GM18498 (cell line): ENCODE measurements at regions not wholly inside any gene's neighbourhood (a gene's known extent, or its start where the extent isn't known, plus 50 kb on each side); places are given as distances from the start of the nearest gene placed in this dataset.

Experiments
- ATAC-seq: cut with Tn5 transposase; IDR thresholded peaks from one replicate; pipeline ENCODE4 v1.9.1; 2021; ENCODE audit warnings: mild to moderate bottlenecking, moderate library complexity; ENCODE audit not compliant: unreplicated experiment

- ATAC-seq: no peak
Measured at GRCh38 chr20:9920866-9921265, 82.0 kb upstream of the PAK5 start.

- peak; percentile 84 for ATAC-seq
Measured at GRCh38 chr20:9919271-9920014, 80.6 kb upstream of the PAK5 start.

DNA sequence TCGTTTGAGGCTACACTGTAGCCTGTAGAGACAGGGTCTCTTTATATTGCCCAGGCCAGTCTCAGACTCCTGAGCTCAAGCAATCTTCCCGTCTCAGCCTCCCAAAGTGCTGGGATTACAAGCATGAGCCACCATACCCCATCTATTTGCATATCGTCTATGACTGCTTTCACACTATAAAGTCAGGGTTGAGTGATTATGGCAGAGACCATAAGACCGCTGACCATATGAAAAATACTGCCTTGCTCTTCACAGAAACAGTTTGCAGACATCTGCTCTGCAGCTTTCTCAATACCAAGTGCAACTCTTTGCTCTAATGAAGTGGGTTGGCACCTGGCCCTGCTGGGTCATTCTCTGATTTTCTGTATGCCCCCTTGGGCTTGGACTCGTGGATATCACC, 79.5 kb upstream of the PAK5 start:
- no peak for ATAC-seq

DNA sequence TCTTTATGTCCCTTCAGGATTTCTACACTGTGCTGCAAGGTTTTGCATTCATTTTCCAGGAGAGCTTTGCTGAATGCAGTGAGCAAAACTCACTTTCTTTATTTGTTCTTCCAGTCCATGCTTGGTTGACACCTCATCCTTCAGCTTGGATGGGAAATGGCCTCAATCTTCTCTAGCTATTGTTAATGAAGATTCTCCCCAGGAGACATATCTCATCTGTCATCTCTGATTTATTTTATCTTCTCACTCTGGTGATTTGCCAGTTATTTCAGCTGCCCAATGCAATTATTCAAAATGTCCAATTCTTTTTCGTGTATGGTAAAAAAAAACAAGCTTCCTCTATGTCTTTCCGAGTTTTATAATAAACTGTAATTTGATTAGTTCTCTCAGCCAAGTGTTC, 77.9 kb upstream of the PAK5 start:
- ATAC-seq: no peak

GRCh38 chr20:9912858-9913434, 74.1 kb upstream of the PAK5 start:
- ATAC-seq: no peak

DNA sequence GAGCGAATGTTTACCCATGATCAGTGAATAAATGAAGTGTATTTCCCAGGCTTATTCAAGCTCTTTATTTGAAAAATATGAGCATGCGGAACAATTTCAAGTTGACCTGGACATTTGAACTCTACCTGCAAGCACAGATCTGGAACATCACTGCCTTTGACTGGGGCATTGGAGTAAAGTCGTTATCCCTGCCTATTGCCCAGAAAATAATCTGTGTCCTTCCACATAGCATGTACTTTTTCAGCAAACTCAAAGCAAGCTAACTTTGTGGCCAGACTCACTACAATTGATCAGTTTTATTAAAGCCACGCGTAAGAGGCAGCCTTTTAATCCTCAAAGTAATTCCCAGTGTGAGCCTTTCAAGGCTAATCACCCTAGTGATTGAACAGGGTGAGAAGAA, 73.4 kb upstream of the PAK5 start:
- no peak for ATAC-seq

- no peak for ATAC-seq
Measured at GRCh38 chr20:9911519-9911918, 72.6 kb upstream of the PAK5 start.

DNA sequence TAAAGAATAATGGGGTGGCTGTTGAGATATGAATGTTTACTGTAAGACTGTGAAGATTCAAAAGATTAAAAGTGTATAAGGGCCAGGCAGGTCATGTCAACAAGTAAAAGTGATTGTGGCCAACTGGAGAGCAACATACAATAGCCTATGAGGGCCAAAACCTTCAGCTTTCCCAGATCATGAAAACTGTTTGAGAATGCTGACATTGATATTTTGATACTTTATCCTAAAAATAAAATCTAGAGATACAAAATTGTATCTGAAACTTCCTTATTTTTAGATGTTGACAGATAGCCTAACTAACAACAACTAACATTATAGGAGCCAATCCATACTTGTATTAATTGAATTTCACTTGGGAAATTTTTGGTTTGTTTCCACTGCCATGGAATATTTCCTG, 70.3 kb upstream of the PAK5 start:
- no peak for ATAC-seq

GRCh38 chr20:9903048-9903655, 64.3 kb upstream of the PAK5 start:
- ATAC-seq: no peak

DNA sequence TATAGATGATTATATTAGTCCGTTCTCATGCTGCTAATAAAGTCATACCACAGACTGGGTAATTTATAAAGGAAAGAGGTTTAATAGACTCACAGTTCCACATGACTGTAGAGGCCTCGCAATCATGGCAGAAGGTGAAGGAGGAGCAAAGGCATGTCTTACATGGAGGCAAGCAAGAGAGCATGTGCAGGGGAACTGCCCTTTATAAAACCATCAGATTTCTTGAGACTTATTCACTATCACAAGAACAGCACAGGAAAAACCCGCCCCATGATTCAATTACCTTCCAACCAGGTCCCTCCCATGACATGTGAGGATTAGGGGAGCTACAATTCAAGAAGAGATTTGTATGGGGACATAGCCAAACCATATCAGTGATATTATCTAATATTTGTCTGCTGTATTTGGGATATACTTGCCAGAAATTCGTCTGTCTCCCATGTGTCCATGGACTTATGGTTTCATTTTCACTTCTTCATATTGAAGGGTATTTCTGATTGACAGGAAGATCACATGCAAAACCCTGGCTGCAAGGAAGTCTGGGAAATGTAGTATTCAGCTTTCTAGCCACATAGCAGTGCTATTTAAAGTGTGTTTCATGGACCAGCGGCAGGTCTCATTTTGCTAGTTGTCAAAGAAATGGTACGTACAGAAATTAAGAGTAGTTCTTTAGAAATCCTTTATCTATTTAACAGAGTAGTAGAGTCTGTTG, 50.5 kb upstream of the PAK5 start:
- ATAC-seq: no peak
